ENCODE measurements at regions not wholly inside any gene's neighbourhood (a gene's known extent, or its start where the extent isn't known, plus 50 kb on each side); places are given as distances from the start of the nearest gene placed in this dataset.

DNA sequence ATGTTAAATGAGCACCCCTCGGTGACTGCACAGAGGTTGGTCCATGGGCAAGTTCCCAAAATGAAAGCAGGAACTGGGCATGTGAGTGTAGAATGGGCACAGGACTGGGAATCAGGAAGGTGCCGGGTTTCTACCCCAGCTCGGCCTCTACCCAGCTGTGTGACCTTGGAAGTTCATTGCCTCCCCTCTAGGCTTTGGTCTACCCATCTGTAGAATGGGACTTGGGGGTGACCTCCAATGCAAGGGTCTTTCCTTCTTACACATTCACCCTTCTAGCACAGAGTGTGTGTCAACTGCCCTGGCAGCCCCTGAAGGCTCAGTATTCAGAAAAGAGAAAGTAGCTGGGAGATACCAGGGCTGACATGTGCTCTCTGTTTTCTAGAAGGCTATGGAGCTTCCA, 72.3 kb upstream of the PIAS1 start:
- DNase-seq (ENCODE audit: low read depth) = no peak
- H3K4me3 ChIP-seq (replicated peaks; ENCODE audit: low read depth, low read length) = no peak overlapping the region
- TF ChIP-seq, protein P1, sequence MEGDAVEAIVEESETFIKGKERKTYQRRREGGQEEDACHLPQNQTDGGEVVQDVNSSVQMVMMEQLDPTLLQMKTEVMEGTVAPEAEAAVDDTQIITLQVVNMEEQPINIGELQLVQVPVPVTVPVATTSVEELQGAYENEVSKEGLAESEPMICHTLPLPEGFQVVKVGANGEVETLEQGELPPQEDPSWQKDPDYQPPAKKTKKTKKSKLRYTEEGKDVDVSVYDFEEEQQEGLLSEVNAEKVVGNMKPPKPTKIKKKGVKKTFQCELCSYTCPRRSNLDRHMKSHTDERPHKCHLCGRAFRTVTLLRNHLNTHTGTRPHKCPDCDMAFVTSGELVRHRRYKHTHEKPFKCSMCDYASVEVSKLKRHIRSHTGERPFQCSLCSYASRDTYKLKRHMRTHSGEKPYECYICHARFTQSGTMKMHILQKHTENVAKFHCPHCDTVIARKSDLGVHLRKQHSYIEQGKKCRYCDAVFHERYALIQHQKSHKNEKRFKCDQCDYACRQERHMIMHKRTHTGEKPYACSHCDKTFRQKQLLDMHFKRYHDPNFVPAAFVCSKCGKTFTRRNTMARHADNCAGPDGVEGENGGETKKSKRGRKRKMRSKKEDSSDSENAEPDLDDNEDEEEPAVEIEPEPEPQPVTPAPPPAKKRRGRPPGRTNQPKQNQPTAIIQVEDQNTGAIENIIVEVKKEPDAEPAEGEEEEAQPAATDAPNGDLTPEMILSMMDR (IDR thresholded peaks at IDR 0.05; ENCODE audit: low read length, missing control alignments) = no peak

GRCh38 chr15:67991706-67992105, 62.4 kb upstream of the PIAS1 start:
- TF ChIP-seq, protein P1 (IDR thresholded peaks at IDR 0.05; ENCODE audit: low read length, missing control alignments) = no peak
- H3K4me3 ChIP-seq (replicated peaks; ENCODE audit: low read depth, low read length) = no peak overlapping the region
- no peak for DNase-seq (ENCODE audit: low read depth)

DNA sequence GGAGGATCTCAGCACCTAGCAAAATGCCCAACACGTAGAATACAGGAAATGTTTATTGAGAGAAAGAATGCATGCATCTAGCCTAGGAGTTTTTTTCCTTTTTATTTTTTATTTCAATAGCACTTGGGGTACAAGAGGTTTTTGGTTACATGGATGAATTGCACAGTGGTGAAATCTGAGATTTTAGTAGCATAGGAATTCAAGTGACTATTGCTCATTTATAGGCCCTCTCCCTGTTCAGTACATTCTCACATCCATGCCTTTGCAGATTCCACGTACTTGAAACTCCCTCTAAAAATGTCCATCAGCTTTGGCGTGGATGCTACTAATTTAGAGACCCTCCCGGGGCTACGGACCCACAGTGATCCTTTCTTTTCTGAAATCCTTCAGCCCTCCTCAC, 61.7 kb upstream of the PIAS1 start:
- no peak for DNase-seq (ENCODE audit: low read depth)
- no peak overlapping the region for H3K4me3 ChIP-seq (replicated peaks; ENCODE audit: low read depth, low read length)
- TF ChIP-seq, protein P1 (IDR thresholded peaks at IDR 0.05; ENCODE audit: low read length, missing control alignments) = no peak

- TF ChIP-seq, protein P1 (IDR thresholded peaks at IDR 0.05; ENCODE audit: low read length, missing control alignments) = no peak
- H3K4me3 ChIP-seq (replicated peaks; ENCODE audit: low read depth, low read length) = no peak overlapping the region
- peak; percentile 7 for DNase-seq (ENCODE audit: low read depth)
Observed at GRCh38 chr15:67992834-67993233, 61.3 kb upstream of the PIAS1 start.

DNA sequence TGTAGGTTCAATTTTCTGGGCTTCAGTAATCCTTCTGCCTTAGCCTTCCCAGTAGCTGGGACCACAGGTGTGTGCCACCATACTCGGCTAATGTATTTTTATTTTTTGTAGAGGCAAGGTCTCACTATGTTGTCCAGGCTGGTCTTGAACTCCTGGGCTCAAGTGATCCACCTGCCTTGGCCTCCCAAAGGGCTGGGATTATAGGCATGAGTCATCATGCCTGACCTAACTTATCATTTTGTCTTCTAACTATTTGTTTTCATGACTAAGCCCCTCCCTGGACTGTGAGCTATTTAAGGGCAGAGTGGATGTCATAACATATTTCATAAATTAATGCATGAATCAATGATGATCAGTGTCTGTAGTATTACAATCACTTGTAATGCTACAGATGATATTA, 56.1 kb upstream of the PIAS1 start:
- TF ChIP-seq, protein P1 (IDR thresholded peaks at IDR 0.05; ENCODE audit: low read length, missing control alignments) = no peak
- H3K4me3 ChIP-seq (replicated peaks; ENCODE audit: low read depth, low read length) = no peak overlapping the region
- peak; percentile 29 for DNase-seq (ENCODE audit: low read depth)

DNA sequence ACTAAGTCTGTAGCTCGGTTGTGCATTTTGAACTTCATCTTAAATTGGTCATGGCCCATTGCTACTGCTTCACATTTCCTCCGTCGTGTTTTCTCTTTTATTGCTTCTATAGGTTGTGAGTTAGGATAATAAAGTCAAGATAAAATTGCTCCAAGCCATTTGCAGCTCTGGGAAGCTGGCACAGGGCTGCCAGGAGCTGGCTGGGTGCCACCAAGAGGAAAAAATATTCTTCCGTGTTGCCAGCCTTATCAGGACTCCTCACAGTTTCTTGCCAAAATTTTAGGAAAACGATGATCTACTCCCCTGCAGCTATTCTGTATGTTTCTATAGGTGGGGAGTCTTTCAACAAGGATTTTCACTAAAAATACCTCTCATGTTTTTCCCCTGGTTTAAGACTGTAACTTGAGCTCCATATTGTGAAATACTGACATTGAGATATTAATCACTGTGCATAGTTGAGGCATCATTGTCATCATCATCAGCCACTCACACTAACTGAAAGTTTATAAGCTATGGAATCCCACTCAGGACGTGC, 55.4 kb upstream of the PIAS1 start:
- H3K4me3 ChIP-seq (replicated peaks; ENCODE audit: low read depth, low read length) = no peak overlapping the region
- peak; percentile 55 for DNase-seq (ENCODE audit: low read depth)
- TF ChIP-seq, protein P1 (IDR thresholded peaks at IDR 0.05; ENCODE audit: low read length, missing control alignments) = no peak

DNA sequence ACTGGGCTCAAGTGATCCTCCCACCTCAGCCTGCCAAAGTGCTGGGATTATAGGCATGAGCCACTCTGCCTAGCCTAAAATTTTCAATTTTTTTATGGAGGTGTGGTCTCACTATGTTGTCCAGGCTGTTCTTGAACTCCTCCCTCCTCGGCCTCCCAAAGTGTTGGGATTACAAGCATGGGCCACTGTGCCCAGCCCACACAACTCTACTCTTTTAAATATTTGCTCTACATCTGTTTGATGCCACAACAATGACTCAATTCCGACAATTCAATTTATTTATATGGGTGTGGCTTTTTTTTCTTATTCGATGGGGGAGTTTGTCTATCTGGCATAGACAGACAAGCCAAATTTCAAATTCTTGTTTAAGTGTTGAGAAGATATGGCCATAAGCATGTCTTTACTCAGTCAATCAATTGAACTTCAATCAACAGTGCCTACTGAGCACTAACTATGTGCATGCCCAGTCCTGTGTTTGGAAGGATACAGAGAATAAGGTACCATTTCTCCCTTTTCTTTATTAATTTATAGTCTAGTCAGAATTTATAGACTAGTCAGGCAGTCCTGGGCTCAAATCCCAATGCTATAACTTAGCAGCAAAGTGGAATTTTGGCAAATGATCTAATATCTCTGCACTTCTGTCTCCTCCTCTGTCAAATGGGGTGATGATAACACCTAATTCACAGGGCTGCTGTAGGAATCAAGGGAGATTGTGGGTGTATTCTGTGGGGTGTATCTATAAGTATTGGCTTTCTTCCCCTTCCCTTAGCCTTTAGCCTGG, 54.6 kb upstream of the PIAS1 start:
- no peak for DNase-seq (ENCODE audit: low read depth)
- no peak overlapping the region for H3K4me3 ChIP-seq (replicated peaks; ENCODE audit: low read depth, low read length)

More for the DNA sequence above, 54.6 kb upstream of the PIAS1 start:
- TF ChIP-seq, protein P1 (IDR thresholded peaks at IDR 0.05; ENCODE audit: low read length, missing control alignments) = no peak
